WTC11 (cell line): ENCODE measurements at regions not wholly inside any gene's neighbourhood (a gene's known extent, or its start where the extent isn't known, plus 50 kb on each side); places are given as distances from the start of the nearest gene placed in this dataset.

Source experiments
- ATAC-seq: fragments of 200-7000 bp; cut with Tn5 transposase; 2 replicates; pipeline ENCODE4 v1.10.0; 2021; ENCODE audit warnings: mild to moderate bottlenecking, moderate library complexity
- CTCF ChIA-PET: fragments of 300-600 bp; sonication (Branson Sonifier 250); formaldehyde crosslinking; loops from one replicate; lab custom pipeline; 2021; ENCODE audit warnings: antibody characterized with exemption; lab: Charles Lee
- POLR2A ChIA-PET: fragments of 350-600 bp; sonication (Branson Sonifier 250); formaldehyde crosslinking; loops from one replicate; lab custom pipeline; 2021; ENCODE audit warnings: antibody characterized with exemption; lab: Charles Lee
- DNase-seq: peaks from one replicate; pipeline ENCODE4 v3.0.0; 2021; ENCODE audit warnings: low spot score
- H3K27ac Mint-ChIP-seq: 2 replicates; pipeline ENCODE4 v1.8.0; 2021; ENCODE audit warnings: mixed read lengths
- H3K27me3 Mint-ChIP-seq: 2 replicates; pipeline ENCODE4 v1.8.0; 2021; ENCODE audit warnings: low read depth, mild to moderate bottlenecking, moderate library complexity, mixed read lengths
- H3K36me3 Mint-ChIP-seq: 2 replicates; pipeline ENCODE4 v1.8.0; 2021; ENCODE audit warnings: mixed read lengths
- H3K4me1 Mint-ChIP-seq: 2 replicates; pipeline ENCODE4 v1.8.0; 2022; ENCODE audit warnings: mixed read lengths
- H3K4me3 Mint-ChIP-seq: 2 replicates; pipeline ENCODE4 v1.8.0; 2021; ENCODE audit warnings: mild to moderate bottlenecking, moderate library complexity, mixed read lengths
- H3K9me3 Mint-ChIP-seq: 2 replicates; pipeline ENCODE4 v1.8.0; 2021; ENCODE audit warnings: mixed read lengths
- AFF4 ChIP-seq: sonication (generic); formaldehyde crosslinking; IDR thresholded peaks from 2 replicates; pipeline ENCODE4 v1.8.1; 2023; ENCODE audit warnings: mild to moderate bottlenecking, missing genetic modification reagents, borderline replicate concordance
- ATF2 ChIP-seq: sonication (generic); formaldehyde crosslinking; IDR thresholded peaks from 2 replicates; pipeline ENCODE4 v1.8.1; 2022; ENCODE audit warnings: low read depth, missing genetic modification reagents, borderline replicate concordance
- CBFB ChIP-seq: sonication (generic); formaldehyde crosslinking; IDR thresholded peaks from 2 replicates; pipeline ENCODE4 v1.8.1; 2022; ENCODE audit warnings: mild to moderate bottlenecking, low read depth, missing genetic modification reagents
- ELF4 ChIP-seq: sonication (generic); formaldehyde crosslinking; IDR thresholded peaks from 2 replicates; pipeline ENCODE4 v1.8.1; 2022; ENCODE audit warnings: low read depth, mild to moderate bottlenecking, moderate library complexity, missing genetic modification reagents
- IRF1 ChIP-seq: sonication (generic); formaldehyde crosslinking; IDR thresholded peaks from 2 replicates; pipeline ENCODE4 v1.8.0; 2023; ENCODE audit warnings: missing genetic modification reagents
- MXD4 ChIP-seq: fragments of 250-450 bp; sonication (Bioruptor Pico); IDR thresholded peaks from 2 replicates; pipeline ENCODE4 v1.8.0; 2021; ENCODE audit warnings: mild to moderate bottlenecking, moderate library complexity, borderline replicate concordance
- MYBL2 ChIP-seq: sonication (generic); formaldehyde crosslinking; IDR thresholded peaks from 2 replicates; pipeline ENCODE4 v1.8.1; 2023; ENCODE audit warnings: mild to moderate bottlenecking, moderate library complexity, missing genetic modification reagents
- NR2C2 ChIP-seq: sonication (generic); formaldehyde crosslinking; IDR thresholded peaks from 2 replicates; pipeline ENCODE4 v1.8.0; 2022; ENCODE audit warnings: mild to moderate bottlenecking, missing genetic modification reagents
- TEAD1 ChIP-seq: sonication (generic); formaldehyde crosslinking; IDR thresholded peaks from 2 replicates; pipeline ENCODE4 v1.8.0; 2022; ENCODE audit warnings: mild to moderate bottlenecking, missing genetic modification reagents
- ZNF121 ChIP-seq: sonication (generic); formaldehyde crosslinking; IDR thresholded peaks from 2 replicates; pipeline ENCODE4 v1.8.0; 2023; ENCODE audit warnings: missing genetic modification reagents
- ZNF219 ChIP-seq: sonication (generic); formaldehyde crosslinking; IDR thresholded peaks from 2 replicates; pipeline ENCODE4 v1.8.0; 2023; ENCODE audit warnings: missing genetic modification reagents, mild to moderate bottlenecking, borderline replicate concordance
- ZNF416 ChIP-seq: fragments of 250-450 bp; sonication (Bioruptor Pico); IDR thresholded peaks from 2 replicates; pipeline ENCODE4 v1.9.0; 2021; ENCODE audit warnings: mild to moderate bottlenecking, inconsistent platforms
- ZNF423 ChIP-seq: fragments of 250-450 bp; sonication (Bioruptor Pico); IDR thresholded peaks from 2 replicates; pipeline ENCODE4 v2.1.2; 2022; ENCODE audit warnings: mild to moderate bottlenecking, moderate library complexity
- TF ChIP-seq, protein P1 (sequence below): sonication (generic); formaldehyde crosslinking; IDR thresholded peaks from 2 replicates; pipeline ENCODE4 v1.8.1; 2022; ENCODE audit warnings: mild to moderate bottlenecking, missing genetic modification reagents, moderate library complexity, borderline replicate concordance
- TF ChIP-seq, protein P2 (sequence below): sonication (generic); formaldehyde crosslinking; conservative IDR thresholded peaks from 2 replicates; pipeline ENCODE4 v1.8.1; 2022; ENCODE audit warnings: mild to moderate bottlenecking, missing genetic modification reagents
- TF ChIP-seq, protein P3 (sequence below): sonication (generic); formaldehyde crosslinking; IDR thresholded peaks from 2 replicates; pipeline ENCODE4 v1.8.0; 2022; ENCODE audit warnings: mild to moderate bottlenecking, missing genetic modification reagents
- TF ChIP-seq, protein P4 (sequence below): fragments of 250-450 bp; sonication (Bioruptor Pico); IDR thresholded peaks from 2 replicates; pipeline ENCODE4 v1.9.0; 2021; ENCODE audit warnings: mild to moderate bottlenecking
- TF ChIP-seq, protein P5 (sequence below): sonication (generic); formaldehyde crosslinking; IDR thresholded peaks from 2 replicates; pipeline ENCODE4 v1.8.1; 2023; ENCODE audit warnings: mild to moderate bottlenecking, moderate library complexity, missing genetic modification reagents
- TF ChIP-seq, protein P6 (sequence below): sonication (generic); formaldehyde crosslinking; IDR thresholded peaks from 2 replicates; pipeline ENCODE4 v1.8.0; 2022; ENCODE audit warnings: missing genetic modification reagents

DNA sequence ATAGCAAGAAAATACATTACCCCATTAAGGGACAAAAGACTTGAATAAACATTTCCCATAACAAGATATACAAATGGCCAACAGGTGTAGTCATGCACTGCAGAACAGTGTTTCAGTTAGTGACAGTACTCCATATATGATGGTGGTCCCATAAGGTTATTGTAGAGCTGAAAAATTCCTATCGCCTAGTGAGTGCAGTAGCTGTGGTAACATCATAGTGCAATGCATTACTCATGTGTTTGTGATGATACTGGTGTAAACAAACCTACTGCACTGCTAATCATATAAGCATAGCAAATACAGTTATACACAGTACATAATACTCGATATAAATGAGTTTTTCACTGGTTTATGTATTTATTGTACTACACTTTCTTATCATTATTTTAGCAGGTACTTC lies 168.7 kb downstream of the C12orf75 start:
- TF ChIP-seq, protein P1, sequence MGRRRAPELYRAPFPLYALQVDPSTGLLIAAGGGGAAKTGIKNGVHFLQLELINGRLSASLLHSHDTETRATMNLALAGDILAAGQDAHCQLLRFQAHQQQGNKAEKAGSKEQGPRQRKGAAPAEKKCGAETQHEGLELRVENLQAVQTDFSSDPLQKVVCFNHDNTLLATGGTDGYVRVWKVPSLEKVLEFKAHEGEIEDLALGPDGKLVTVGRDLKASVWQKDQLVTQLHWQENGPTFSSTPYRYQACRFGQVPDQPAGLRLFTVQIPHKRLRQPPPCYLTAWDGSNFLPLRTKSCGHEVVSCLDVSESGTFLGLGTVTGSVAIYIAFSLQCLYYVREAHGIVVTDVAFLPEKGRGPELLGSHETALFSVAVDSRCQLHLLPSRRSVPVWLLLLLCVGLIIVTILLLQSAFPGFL (CRISPR knock-in tag), result no peak
- TF ChIP-seq, protein P2, sequence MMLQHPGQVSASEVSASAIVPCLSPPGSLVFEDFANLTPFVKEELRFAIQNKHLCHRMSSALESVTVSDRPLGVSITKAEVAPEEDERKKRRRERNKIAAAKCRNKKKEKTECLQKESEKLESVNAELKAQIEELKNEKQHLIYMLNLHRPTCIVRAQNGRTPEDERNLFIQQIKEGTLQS (CRISPR knock-in tag), result no peak
- TF ChIP-seq AFF4 (CRISPR knock-in tag), result no peak
- no peak for TF ChIP-seq ATF2 (CRISPR knock-in tag)
- no peak for TF ChIP-seq ZNF219 (CRISPR knock-in tag)
- TF ChIP-seq MXD4, result no peak
- TF ChIP-seq ZNF423 (CRISPR knock-in tag), result no peak
- TF ChIP-seq, protein P3, sequence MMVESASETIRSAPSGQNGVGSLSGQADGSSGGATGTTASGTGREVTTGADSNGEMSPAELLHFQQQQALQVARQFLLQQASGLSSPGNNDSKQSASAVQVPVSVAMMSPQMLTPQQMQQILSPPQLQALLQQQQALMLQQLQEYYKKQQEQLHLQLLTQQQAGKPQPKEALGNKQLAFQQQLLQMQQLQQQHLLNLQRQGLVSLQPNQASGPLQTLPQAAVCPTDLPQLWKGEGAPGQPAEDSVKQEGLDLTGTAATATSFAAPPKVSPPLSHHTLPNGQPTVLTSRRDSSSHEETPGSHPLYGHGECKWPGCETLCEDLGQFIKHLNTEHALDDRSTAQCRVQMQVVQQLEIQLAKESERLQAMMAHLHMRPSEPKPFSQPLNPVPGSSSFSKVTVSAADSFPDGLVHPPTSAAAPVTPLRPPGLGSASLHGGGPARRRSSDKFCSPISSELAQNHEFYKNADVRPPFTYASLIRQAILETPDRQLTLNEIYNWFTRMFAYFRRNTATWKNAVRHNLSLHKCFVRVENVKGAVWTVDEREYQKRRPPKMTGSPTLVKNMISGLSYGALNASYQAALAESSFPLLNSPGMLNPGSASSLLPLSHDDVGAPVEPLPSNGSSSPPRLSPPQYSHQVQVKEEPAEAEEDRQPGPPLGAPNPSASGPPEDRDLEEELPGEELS (CRISPR knock-in tag), result no peak
- TF ChIP-seq NR2C2, result no peak
- no peak for TF ChIP-seq TEAD1
- no peak for TF ChIP-seq MYBL2
- TF ChIP-seq IRF1, result no peak
- TF ChIP-seq ZNF121, result no peak
- TF ChIP-seq, protein P4, sequence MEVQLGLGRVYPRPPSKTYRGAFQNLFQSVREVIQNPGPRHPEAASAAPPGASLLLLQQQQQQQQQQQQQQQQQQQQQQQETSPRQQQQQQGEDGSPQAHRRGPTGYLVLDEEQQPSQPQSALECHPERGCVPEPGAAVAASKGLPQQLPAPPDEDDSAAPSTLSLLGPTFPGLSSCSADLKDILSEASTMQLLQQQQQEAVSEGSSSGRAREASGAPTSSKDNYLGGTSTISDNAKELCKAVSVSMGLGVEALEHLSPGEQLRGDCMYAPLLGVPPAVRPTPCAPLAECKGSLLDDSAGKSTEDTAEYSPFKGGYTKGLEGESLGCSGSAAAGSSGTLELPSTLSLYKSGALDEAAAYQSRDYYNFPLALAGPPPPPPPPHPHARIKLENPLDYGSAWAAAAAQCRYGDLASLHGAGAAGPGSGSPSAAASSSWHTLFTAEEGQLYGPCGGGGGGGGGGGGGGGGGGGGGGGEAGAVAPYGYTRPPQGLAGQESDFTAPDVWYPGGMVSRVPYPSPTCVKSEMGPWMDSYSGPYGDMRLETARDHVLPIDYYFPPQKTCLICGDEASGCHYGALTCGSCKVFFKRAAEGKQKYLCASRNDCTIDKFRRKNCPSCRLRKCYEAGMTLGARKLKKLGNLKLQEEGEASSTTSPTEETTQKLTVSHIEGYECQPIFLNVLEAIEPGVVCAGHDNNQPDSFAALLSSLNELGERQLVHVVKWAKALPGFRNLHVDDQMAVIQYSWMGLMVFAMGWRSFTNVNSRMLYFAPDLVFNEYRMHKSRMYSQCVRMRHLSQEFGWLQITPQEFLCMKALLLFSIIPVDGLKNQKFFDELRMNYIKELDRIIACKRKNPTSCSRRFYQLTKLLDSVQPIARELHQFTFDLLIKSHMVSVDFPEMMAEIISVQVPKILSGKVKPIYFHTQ (CRISPR knock-in tag), result no peak
- TF ChIP-seq, protein P5, sequence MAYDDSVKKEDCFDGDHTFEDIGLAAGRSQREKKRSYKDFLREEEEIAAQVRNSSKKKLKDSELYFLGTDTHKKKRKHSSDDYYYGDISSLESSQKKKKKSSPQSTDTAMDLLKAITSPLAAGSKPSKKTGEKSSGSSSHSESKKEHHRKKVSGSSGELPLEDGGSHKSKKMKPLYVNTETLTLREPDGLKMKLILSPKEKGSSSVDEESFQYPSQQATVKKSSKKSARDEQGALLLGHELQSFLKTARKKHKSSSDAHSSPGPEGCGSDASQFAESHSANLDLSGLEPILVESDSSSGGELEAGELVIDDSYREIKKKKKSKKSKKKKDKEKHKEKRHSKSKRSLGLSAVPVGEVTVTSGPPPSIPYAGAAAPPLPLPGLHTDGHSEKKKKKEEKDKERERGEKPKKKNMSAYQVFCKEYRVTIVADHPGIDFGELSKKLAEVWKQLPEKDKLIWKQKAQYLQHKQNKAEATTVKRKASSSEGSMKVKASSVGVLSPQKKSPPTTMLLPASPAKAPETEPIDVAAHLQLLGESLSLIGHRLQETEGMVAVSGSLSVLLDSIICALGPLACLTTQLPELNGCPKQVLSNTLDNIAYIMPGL (CRISPR knock-in tag), result no peak
- TF ChIP-seq, protein P6, sequence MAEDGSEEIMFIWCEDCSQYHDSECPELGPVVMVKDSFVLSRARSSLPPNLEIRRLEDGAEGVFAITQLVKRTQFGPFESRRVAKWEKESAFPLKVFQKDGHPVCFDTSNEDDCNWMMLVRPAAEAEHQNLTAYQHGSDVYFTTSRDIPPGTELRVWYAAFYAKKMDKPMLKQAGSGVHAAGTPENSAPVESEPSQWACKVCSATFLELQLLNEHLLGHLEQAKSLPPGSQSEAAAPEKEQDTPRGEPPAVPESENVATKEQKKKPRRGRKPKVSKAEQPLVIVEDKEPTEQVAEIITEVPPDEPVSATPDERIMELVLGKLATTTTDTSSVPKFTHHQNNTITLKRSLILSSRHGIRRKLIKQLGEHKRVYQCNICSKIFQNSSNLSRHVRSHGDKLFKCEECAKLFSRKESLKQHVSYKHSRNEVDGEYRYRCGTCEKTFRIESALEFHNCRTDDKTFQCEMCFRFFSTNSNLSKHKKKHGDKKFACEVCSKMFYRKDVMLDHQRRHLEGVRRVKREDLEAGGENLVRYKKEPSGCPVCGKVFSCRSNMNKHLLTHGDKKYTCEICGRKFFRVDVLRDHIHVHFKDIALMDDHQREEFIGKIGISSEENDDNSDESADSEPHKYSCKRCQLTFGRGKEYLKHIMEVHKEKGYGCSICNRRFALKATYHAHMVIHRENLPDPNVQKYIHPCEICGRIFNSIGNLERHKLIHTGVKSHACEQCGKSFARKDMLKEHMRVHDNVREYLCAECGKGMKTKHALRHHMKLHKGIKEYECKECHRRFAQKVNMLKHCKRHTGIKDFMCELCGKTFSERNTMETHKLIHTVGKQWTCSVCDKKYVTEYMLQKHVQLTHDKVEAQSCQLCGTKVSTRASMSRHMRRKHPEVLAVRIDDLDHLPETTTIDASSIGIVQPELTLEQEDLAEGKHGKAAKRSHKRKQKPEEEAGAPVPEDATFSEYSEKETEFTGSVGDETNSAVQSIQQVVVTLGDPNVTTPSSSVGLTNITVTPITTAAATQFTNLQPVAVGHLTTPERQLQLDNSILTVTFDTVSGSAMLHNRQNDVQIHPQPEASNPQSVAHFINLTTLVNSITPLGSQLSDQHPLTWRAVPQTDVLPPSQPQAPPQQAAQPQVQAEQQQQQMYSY (CRISPR knock-in tag), result no peak
- TF ChIP-seq ELF4 (CRISPR knock-in tag), result no peak
- TF ChIP-seq ZNF416, result no peak
- no peak for TF ChIP-seq CBFB
- no peak overlapping the region for H3K4me3 Mint-ChIP-seq
- H3K4me1 Mint-ChIP-seq, result no peaks in the 10 kb centered on the region
- H3K27me3 Mint-ChIP-seq, result no peaks in the 10 kb centered on the region
- H3K27ac Mint-ChIP-seq, result no peak overlapping the region
- DNase-seq (no peak), ATAC-seq (no peak)
- ChIA-PET POLR2A (no interaction called here), CTCF (no interaction called here)
- peaks cover 5% of the 10 kb centered on the region; the same call in 1 of the 2 replicates for H3K36me3 Mint-ChIP-seq
- peaks cover 47% of the 10 kb centered on the region for H3K9me3 Mint-ChIP-seq
